A549 (cell line): ENCODE measurements at regions not wholly inside any gene's neighbourhood (a gene's known extent, or its start where the extent isn't known, plus 50 kb on each side); places are given as distances from the start of the nearest gene placed in this dataset.

Source experiments
- ATAC-seq, 2 experiments: fragments of 200-7000 bp in 1 of 2; fragments of >200 bp in 1 of 2; cut with Nextera tagmentation in 1 of 2; cut with Tn5 transposase in 1 of 2; 3 replicates each; pipeline versions ENCODE4 v1.8.0 to v1.9.1; 2018 to 2020; ENCODE audit warnings: mild to moderate bottlenecking in 1 of 2, moderate library complexity in 1 of 2
- CTCF ChIA-PET: fragments of 300-600 bp; sonication (Branson Sonifier 250); formaldehyde crosslinking; extraction: SDS; loops from one replicate; lab custom pipeline; 2021; ENCODE audit warnings: antibody characterized with exemption, inconsistent platforms; lab: Yijun Ruan, JAX
- POLR2A ChIA-PET: fragments of 350-600 bp; formaldehyde crosslinking; extraction: SDS; loops from one replicate; lab custom pipeline; 2021; ENCODE audit warnings: antibody characterized with exemption, inconsistent platforms; lab: Yijun Ruan, JAX
- DNase-seq, 2 experiments: peaks; one replicate each; pipeline versions ENCODE4 v3.0.0 to v3.0.0-alpha.2; 2011 to 2016; ENCODE audit warnings: low read depth in 1 of 2, low spot score in 1 of 2
- FAIRE-seq: peaks from 2 replicates; lab custom pipeline; 2011; peaks lifted over from hg19 to GRCh38; lab: Jason Lieb, UNC
- H3K27ac ChIP-seq, 2 experiments: fragments of >200 bp; sonication (Bioruptor Twin); formaldehyde crosslinking; 3 replicates each; pipeline ENCODE4 v1.5.1; 2016 to 2017
- H3K4me1 ChIP-seq: fragments of >200 bp; sonication (Bioruptor Twin); formaldehyde crosslinking; 3 replicates; pipeline ENCODE4 v1.6.1; 2016
- H3K4me2 ChIP-seq: fragments of >200 bp; sonication (Bioruptor Twin); formaldehyde crosslinking; 3 replicates; pipeline ENCODE4 v1.6.1; 2016
- H3K4me3 ChIP-seq: fragments of >200 bp; sonication (Bioruptor Twin); formaldehyde crosslinking; 3 replicates; pipeline ENCODE4 v1.5.1; 2016
- H3K9me3 ChIP-seq: fragments of >200 bp; sonication (Bioruptor Twin); formaldehyde crosslinking; 3 replicates; pipeline ENCODE4 v1.6.1; 2016
- ATOH8 ChIP-seq: fragments of 250-450 bp; sonication (Bioruptor Pico); IDR thresholded peaks from 2 replicates; pipeline ENCODE4 v1.5.0; 2020; ENCODE audit warnings: low read depth, mild to moderate bottlenecking, moderate library complexity
- BHLHE40 ChIP-seq: IDR thresholded peaks from 2 replicates; pipeline ENCODE4 v1.6.1; 2012; ENCODE audit warnings: low read depth, low read length, inconsistent platforms
- CHD4 ChIP-seq: fragments of 200-600 bp; sonication (generic); IDR thresholded peaks from 2 replicates; pipeline ENCODE4 v1.6.1; 2016; ENCODE audit warnings: antibody characterized with exemption, mild to moderate bottlenecking, borderline replicate concordance
- CTCF ChIP-seq: fragments of >200 bp; sonication (Bioruptor Twin); formaldehyde crosslinking; IDR thresholded peaks from 3 replicates; pipeline ENCODE4 v1.5.1; 2016
- E2F6 ChIP-seq: IDR thresholded peaks from 2 replicates; pipeline ENCODE4 v1.6.1; 2012; ENCODE audit warnings: low read depth, borderline replicate concordance
- EHMT2 ChIP-seq: fragments of 200-600 bp; sonication (generic); IDR thresholded peaks from 2 replicates; pipeline ENCODE4 v1.6.1; 2016; ENCODE audit warnings: antibody characterized with exemption, low read depth, mild to moderate bottlenecking, moderate library complexity
- ESRRA ChIP-seq: fragments of 150-350 bp; IDR thresholded peaks from 2 replicates; pipeline ENCODE4 v1.6.1; 2014; ENCODE audit warnings: mild to moderate bottlenecking, low read length, borderline replicate concordance
- FOSB ChIP-seq: fragments of 250-450 bp; sonication (Bioruptor Pico); IDR thresholded peaks from 2 replicates; pipeline ENCODE4 v1.5.0; 2020; ENCODE audit warnings: mild to moderate bottlenecking, moderate library complexity
- FOSL2 ChIP-seq, 2 experiments: fragments of 450-650 bp in 1 of 2; fragments of >200 bp in 1 of 2; sonication (Bioruptor Twin) in 1 of 2; formaldehyde crosslinking; IDR thresholded peaks; 2 replicates each; pipeline versions ENCODE4 v1.5.0 to v1.6.1; 2016 to 2020; ENCODE audit warnings: mild to moderate bottlenecking in 1 of 2, moderate library complexity in 1 of 2
- FOXS1 ChIP-seq: fragments of 250-450 bp; sonication (Bioruptor Pico); IDR thresholded peaks from 2 replicates; pipeline ENCODE4 v1.5.0; 2020; ENCODE audit warnings: mild to moderate bottlenecking, moderate library complexity
- GATA3 ChIP-seq: IDR thresholded peaks from 2 replicates; pipeline ENCODE4 v1.6.1; 2012; ENCODE audit warnings: borderline replicate concordance
- MAFK ChIP-seq: fragments of 450-650 bp; IDR thresholded peaks from 2 replicates; pipeline ENCODE4 v1.6.1; 2014; ENCODE audit not compliant: partially characterized antibody
- MAX ChIP-seq: IDR thresholded peaks from 2 replicates; pipeline ENCODE4 v1.6.1; 2012
- MYC ChIP-seq: IDR thresholded peaks from 2 replicates; pipeline ENCODE4 v1.6.1; 2012; ENCODE audit warnings: mild to moderate bottlenecking, inconsistent platforms, low read length, improper control_type of control experiment, borderline replicate concordance
- NPAS2 ChIP-seq: fragments of 250-450 bp; sonication (Bioruptor Pico); IDR thresholded peaks from 2 replicates; pipeline ENCODE4 v1.8.0; 2022; ENCODE audit warnings: mild to moderate bottlenecking, moderate library complexity, borderline replicate concordance
- PBX3 ChIP-seq: IDR thresholded peaks from 2 replicates; pipeline ENCODE4 v1.6.1; 2012
- PHF8 ChIP-seq: fragments of 200-600 bp; sonication (generic); IDR thresholded peaks from 2 replicates; pipeline ENCODE4 v1.6.1; 2016; ENCODE audit warnings: low read depth, mild to moderate bottlenecking, antibody characterized with exemption, moderate library complexity, borderline replicate concordance
- RAD21 ChIP-seq, 2 experiments: fragments of >200 bp in 1 of 2; sonication (Bioruptor Twin) in 1 of 2; formaldehyde crosslinking in 1 of 2; IDR thresholded peaks in 1 of 2; conservative IDR thresholded peaks in 1 of 2; 2 replicates in 1 of 2; 3 replicates in 1 of 2; pipeline ENCODE4 v1.6.1; 2012 to 2018; ENCODE audit warnings: inconsistent platforms in 1 of 2
- REST ChIP-seq: fragments of 200-600 bp; sonication (generic); IDR thresholded peaks from 2 replicates; pipeline ENCODE4 v1.6.1; 2016; ENCODE audit warnings: antibody characterized with exemption, mild to moderate bottlenecking, moderate library complexity
- SMC3 ChIP-seq: fragments of >200 bp; sonication (Bioruptor Twin); formaldehyde crosslinking; IDR thresholded peaks from 3 replicates; pipeline ENCODE4 v1.6.1; 2018; ENCODE audit warnings: inconsistent platforms
- TP53 ChIP-seq: fragments of 250-450 bp; sonication (Bioruptor Pico); IDR thresholded peaks from 2 replicates; pipeline ENCODE4 v1.5.0; 2021; ENCODE audit warnings: mild to moderate bottlenecking, moderate library complexity
- ZC3H11A ChIP-seq: fragments of 450-650 bp; IDR thresholded peaks from 2 replicates; pipeline ENCODE4 v1.6.1; 2014; ENCODE audit warnings: antibody characterized with exemption, mild to moderate bottlenecking
- WGBS: methylation state at CpG from one replicate; pipeline ENCODE4 v1.1.6; 2017; ENCODE audit errors: missing lambda C conversion rate; 5-methylcytosine and 5-hydroxymethylcytosine counted together

- TF ChIP-seq ZC3H11A (no peak), PBX3 (no peak), BHLHE40 (no peak), EHMT2 (no peak), SMC3 (no peak)
- TF ChIP-seq, all 56 proteins: peak for 0
Measured at GRCh38 chr3:176896165-176896564, 301.1 kb downstream of the TBL1XR1 start (continued).

GRCh38 chr3:176879710-176880109 lies 317.6 kb downstream of the TBL1XR1 start:
- ATAC-seq (no peak), DNase-seq (no peak), FAIRE-seq (no peak)
- Histone ChIP-seq H3K4me2 (no peak overlapping the region), H3K9me3 (no peaks in the 10 kb centered on the region), H3K27ac (no peak overlapping the region), H3K4me3 (no peak overlapping the region), H3K4me1 (no peaks in the 10 kb centered on the region)
- CTCF ChIA-PET, result no interaction called here
- WGBS, result 8% methylated on average over 1 of the region's 1 CpG
- no peak for TF ChIP-seq MAFK
- TF ChIP-seq NPAS2 (CRISPR knock-in tag), result no peak
- TF ChIP-seq CHD4, result no peak
- TF ChIP-seq PHF8, result no peak
- TF ChIP-seq GATA3, result no peak
- no peak for TF ChIP-seq SMC3
- no peak for TF ChIP-seq ESRRA
- TF ChIP-seq FOSL2 (IDR thresholded peaks at IDR 0.05), result no peak
- TF ChIP-seq FOSL2 (CRISPR knock-in tag; IDR thresholded peaks at IDR 0.05), result no peak
- POLR2A ChIA-PET, result no interaction called here

GRCh38 chr3:176873261-176873660 lies 324.0 kb downstream of the TBL1XR1 start:
- 9% methylated on average over 1 of the region's 1 CpG for WGBS
- TF ChIP-seq ZC3H11A, result no peak
- TF ChIP-seq E2F6, result no peak
- no peak for TF ChIP-seq TP53
- no peak for TF ChIP-seq REST
- no peak for TF ChIP-seq MYC
- ATAC-seq (no peak), DNase-seq (no peak), FAIRE-seq (no peak)
- H3K27ac ChIP-seq, result no peak overlapping the region
- ChIA-PET POLR2A (no interaction called here), CTCF (interaction anchor here (1.0 to 3.1 kb wide), 8 partner anchors 8 to 1512 kb away, joined by 3 to 11 read pairs (median 4); no protein-coding TSS in a partner anchor)
- no peak overlapping the region for H3K4me3 ChIP-seq
- no peaks in the 10 kb centered on the region for H3K4me1 ChIP-seq
- no peaks in the 10 kb centered on the region for H3K9me3 ChIP-seq
- H3K4me2 ChIP-seq, result no peak overlapping the region

- no peak for FAIRE-seq
- 10% methylated on average over 3 of the region's 4 CpGs for WGBS
- TF ChIP-seq SMC3 (peak; percentile 59), CTCF (peak; percentile 49), FOXS1 (CRISPR knock-in tag) (no peak), RAD21 (conservative IDR thresholded peaks at IDR 0.05 in 1 of 2, IDR thresholded peaks at IDR 0.05 in 1 of 2) (peak; percentile 43 to 64), MAX (no peak), FOSB (CRISPR knock-in tag) (no peak), ATOH8 (CRISPR knock-in tag) (no peak)
Measured at GRCh38 chr3:176872771-176873209, 324.5 kb downstream of the TBL1XR1 start.

More at GRCh38 chr3:176872771-176873209, 324.5 kb downstream of the TBL1XR1 start:
- Histone ChIP-seq H3K9me3 (no peaks in the 10 kb centered on the region), H3K4me2 (no peak overlapping the region), H3K4me3 (no peak overlapping the region), H3K27ac (no peak overlapping the region), H3K4me1 (no peaks in the 10 kb centered on the region)
- ATAC-seq, result peak; percentile 81 to 88
- ChIA-PET CTCF (interaction anchor here (0.5 to 3.1 kb wide), 11 partner anchors 9 to 1560 kb away, joined by 3 to 11 read pairs (median 4); no protein-coding TSS in a partner anchor), POLR2A (no interaction called here)
- DNase-seq, result peak in 1 of 2 experiments; percentile 44
